Stimulated activated effector memory CD8-positive, alpha-beta T cell treated with anti-CD3 and anti-CD28 coated beads, Interleukin-12 subunit alpha, Interleukin-12 subunit beta, amount 100 ng/mL, for 72 hours (primary cell): ENCODE measurements at regions not wholly inside any gene's neighbourhood (a gene's known extent, or its start where the extent isn't known, plus 50 kb on each side); places are given as distances from the start of the nearest gene placed in this dataset.

Experiments used
- ATAC-seq: fragments of 150-1000 bp; cut with Tn5 transposase; 2 replicates; pipeline ENCODE4 v1.10.0; 2021
- DNase-seq, 2 donors: peaks; one replicate each; pipeline ENCODE4 v3.0.0; 2021 to 2022; ENCODE audit warnings: low spot score in 2 of 2
- H3K27ac Mint-ChIP-seq: one replicate; pipeline ENCODE4 v1.8.0; 2022; ENCODE audit warnings: mild to moderate bottlenecking, mixed read lengths
- H3K36me3 Mint-ChIP-seq: one replicate; pipeline ENCODE4 v1.8.0; 2022; ENCODE audit warnings: mild to moderate bottlenecking, mixed read lengths
- H3K4me1 Mint-ChIP-seq: one replicate; pipeline ENCODE4 v1.8.0; 2022; ENCODE audit warnings: mixed read lengths
- H3K4me3 Mint-ChIP-seq: one replicate; pipeline ENCODE4 v1.8.0; 2022; ENCODE audit warnings: mild to moderate bottlenecking, mixed read lengths
- H3K9me3 Mint-ChIP-seq: one replicate; pipeline ENCODE4 v1.8.0; 2022; ENCODE audit warnings: mixed read lengths

- H3K36me3 Mint-ChIP-seq = no peaks in the 10 kb centered on the region
- H3K9me3 Mint-ChIP-seq = peaks cover 3% of the 10 kb centered on the region
- H3K27ac Mint-ChIP-seq = no peak overlapping the region
- DNase-seq (no peak), ATAC-seq (no peak)
- H3K4me3 Mint-ChIP-seq = no peak overlapping the region
- H3K4me1 Mint-ChIP-seq = no peaks in the 10 kb centered on the region
Observed at GRCh38 chr2:14577843-14578242, 54.7 kb upstream of the LRATD1 start.
